Astrocyte (in vitro differentiated cells and primary cell): ENCODE measurements at regions not wholly inside any gene's neighbourhood (a gene's known extent, or its start where the extent isn't known, plus 50 kb on each side); places are given as distances from the start of the nearest gene placed in this dataset.

ENCODE experiments used
- DNase-seq: peaks from one replicate; pipeline ENCODE4 v3.0.0-alpha.2; 2010; ENCODE audit warnings: low read depth
- FAIRE-seq: peaks from 2 replicates; lab custom pipeline; 2011; peaks lifted over from hg19 to GRCh38; lab: Jason Lieb, UNC
- H2AFZ ChIP-seq: 2 replicates; pipeline ENCODE4 v1.6.0; 2012; ENCODE audit warnings: low read depth, low read length, inconsistent platforms
- H3K27ac ChIP-seq: 2 replicates; pipeline ENCODE4 v1.5.1; 2011; ENCODE audit warnings: low read depth, low read length, inconsistent platforms
- H3K27me3 ChIP-seq: 2 replicates; pipeline ENCODE4 v1.6.0; 2011; ENCODE audit warnings: low read length, inconsistent platforms; ENCODE audit not compliant: insufficient read depth
- H3K36me3 ChIP-seq: 2 replicates; pipeline ENCODE4 v1.5.1; 2011; ENCODE audit warnings: low read length, inconsistent platforms; ENCODE audit not compliant: insufficient read depth
- H3K4me1 ChIP-seq: 2 replicates; pipeline ENCODE4 v1.5.1; 2011; ENCODE audit warnings: low read length, inconsistent platforms; ENCODE audit not compliant: insufficient read depth
- H3K4me2 ChIP-seq: 2 replicates; pipeline ENCODE4 v1.6.0; 2012; ENCODE audit warnings: low read length, inconsistent platforms
- H3K4me3 ChIP-seq: 2 replicates; pipeline ENCODE4 v1.5.1; 2011; ENCODE audit warnings: low read depth, mild to moderate bottlenecking, low read length, inconsistent platforms; ENCODE audit not compliant: insufficient read depth
- H3K79me2 ChIP-seq: 2 replicates; pipeline ENCODE4 v1.6.0; 2012; ENCODE audit warnings: mild to moderate bottlenecking, low read length, inconsistent platforms; ENCODE audit not compliant: insufficient read depth
- H3K9ac ChIP-seq: 2 replicates; pipeline ENCODE4 v1.6.0; 2012; ENCODE audit warnings: mild to moderate bottlenecking, low read length, inconsistent platforms
- H3K9me3 ChIP-seq: 2 replicates; pipeline ENCODE4 v1.5.1; 2012; ENCODE audit warnings: low read depth, mild to moderate bottlenecking, low read length, inconsistent platforms; ENCODE audit not compliant: insufficient read depth
- H4K20me1 ChIP-seq: 2 replicates; pipeline ENCODE4 v1.6.0; 2012; ENCODE audit warnings: low read length, inconsistent platforms; ENCODE audit not compliant: insufficient read depth
- H3K27ac Mint-ChIP-seq: one replicate; pipeline ENCODE4 v1.8.0; 2021; ENCODE audit warnings: mild to moderate bottlenecking, mixed read lengths; ENCODE audit not compliant: unreplicated experiment
- H3K27me3 Mint-ChIP-seq: one replicate; pipeline ENCODE4 v1.8.0; 2021; ENCODE audit warnings: low read depth, mixed read lengths; ENCODE audit not compliant: unreplicated experiment
- H3K36me3 Mint-ChIP-seq: one replicate; pipeline ENCODE4 v1.8.0; 2021; ENCODE audit warnings: low read depth, mixed read lengths; ENCODE audit not compliant: unreplicated experiment
- H3K4me1 Mint-ChIP-seq: one replicate; pipeline ENCODE4 v1.8.0; 2021; ENCODE audit warnings: low read depth, mixed read lengths; ENCODE audit not compliant: unreplicated experiment
- H3K4me3 Mint-ChIP-seq: one replicate; pipeline ENCODE4 v1.8.0; 2021; ENCODE audit warnings: mild to moderate bottlenecking, moderate library complexity, mixed read lengths; ENCODE audit not compliant: unreplicated experiment
- H3K9me3 Mint-ChIP-seq: one replicate; pipeline ENCODE4 v1.8.0; 2021; ENCODE audit warnings: mild to moderate bottlenecking, mixed read lengths; ENCODE audit not compliant: unreplicated experiment
- EZH2 ChIP-seq: IDR thresholded peaks from 2 replicates; pipeline ENCODE4 v1.6.1; 2012; ENCODE audit warnings: mild to moderate bottlenecking, low read length, inconsistent platforms; ENCODE audit not compliant: insufficient read depth
- TF ChIP-seq, protein P1 (sequence below): IDR thresholded peaks from 2 replicates; pipeline ENCODE4 v1.5.1; 2011; ENCODE audit warnings: low read depth, mild to moderate bottlenecking, inconsistent platforms, low read length, moderate library complexity; ENCODE audit not compliant: insufficient read depth

DNA sequence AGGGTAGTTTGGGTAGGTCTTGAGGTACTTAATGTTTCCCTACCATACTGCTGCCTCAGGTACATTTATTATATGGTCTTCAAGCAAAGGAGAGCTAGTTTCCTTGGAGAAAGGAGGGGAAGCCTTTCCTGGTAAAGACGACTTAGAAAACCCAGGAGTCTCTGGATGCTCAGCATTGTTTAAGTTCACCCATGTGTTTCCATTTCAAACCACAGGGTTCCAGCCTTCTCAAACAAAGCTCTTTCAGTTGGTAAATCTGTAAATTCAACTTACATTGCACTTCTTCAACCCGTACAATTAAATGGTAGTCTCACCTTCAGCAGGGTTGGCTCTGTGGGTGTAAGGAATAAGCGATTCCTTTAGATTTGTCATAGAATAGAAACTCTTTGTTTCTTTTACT, 111.9 kb upstream of the UNC5C start:
- Histone ChIP-seq H3K4me2 (no peak overlapping the region), H2AFZ (no peak overlapping the region), H3K9me3 (no peaks in the 10 kb centered on the region), H3K27me3 (no peaks in the 10 kb centered on the region), H3K4me3 (no peak overlapping the region), H4K20me1 (no peaks in the 10 kb centered on the region), H3K27ac (no peak overlapping the region), H3K79me2 (no peaks in the 10 kb centered on the region), H3K4me1 (no peaks in the 10 kb centered on the region), H3K9ac (no peak overlapping the region), H3K36me3 (no peaks in the 10 kb centered on the region)
- no peak overlapping the region for H3K4me3 Mint-ChIP-seq
- no peak for TF ChIP-seq EZH2
- TF ChIP-seq, protein P1, sequence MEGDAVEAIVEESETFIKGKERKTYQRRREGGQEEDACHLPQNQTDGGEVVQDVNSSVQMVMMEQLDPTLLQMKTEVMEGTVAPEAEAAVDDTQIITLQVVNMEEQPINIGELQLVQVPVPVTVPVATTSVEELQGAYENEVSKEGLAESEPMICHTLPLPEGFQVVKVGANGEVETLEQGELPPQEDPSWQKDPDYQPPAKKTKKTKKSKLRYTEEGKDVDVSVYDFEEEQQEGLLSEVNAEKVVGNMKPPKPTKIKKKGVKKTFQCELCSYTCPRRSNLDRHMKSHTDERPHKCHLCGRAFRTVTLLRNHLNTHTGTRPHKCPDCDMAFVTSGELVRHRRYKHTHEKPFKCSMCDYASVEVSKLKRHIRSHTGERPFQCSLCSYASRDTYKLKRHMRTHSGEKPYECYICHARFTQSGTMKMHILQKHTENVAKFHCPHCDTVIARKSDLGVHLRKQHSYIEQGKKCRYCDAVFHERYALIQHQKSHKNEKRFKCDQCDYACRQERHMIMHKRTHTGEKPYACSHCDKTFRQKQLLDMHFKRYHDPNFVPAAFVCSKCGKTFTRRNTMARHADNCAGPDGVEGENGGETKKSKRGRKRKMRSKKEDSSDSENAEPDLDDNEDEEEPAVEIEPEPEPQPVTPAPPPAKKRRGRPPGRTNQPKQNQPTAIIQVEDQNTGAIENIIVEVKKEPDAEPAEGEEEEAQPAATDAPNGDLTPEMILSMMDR = no peak
- DNase-seq = no peak
- peaks cover 8% of the 10 kb centered on the region for H3K9me3 Mint-ChIP-seq
- H3K27ac Mint-ChIP-seq = no peak overlapping the region
- no peaks in the 10 kb centered on the region for H3K36me3 Mint-ChIP-seq
- FAIRE-seq = no peak
- no peaks in the 10 kb centered on the region for H3K27me3 Mint-ChIP-seq
- H3K4me1 Mint-ChIP-seq = no peaks in the 10 kb centered on the region

- Mint-ChIP-seq H3K4me1 (no peaks in the 10 kb centered on the region), H3K27me3 (no peaks in the 10 kb centered on the region), H3K36me3 (no peaks in the 10 kb centered on the region), H3K4me3 (no peak overlapping the region), H3K9me3 (peaks cover 15% of the 10 kb centered on the region), H3K27ac (no peak overlapping the region)
- H3K27me3 ChIP-seq = no peaks in the 10 kb centered on the region
- H4K20me1 ChIP-seq = no peaks in the 10 kb centered on the region
- no peak overlapping the region for H2AFZ ChIP-seq
- H3K9me3 ChIP-seq = no peaks in the 10 kb centered on the region
- no peak overlapping the region for H3K27ac ChIP-seq
- H3K4me3 ChIP-seq = no peak overlapping the region
- no peak overlapping the region for H3K9ac ChIP-seq
- FAIRE-seq (no peak), DNase-seq (no peak)
- H3K79me2 ChIP-seq = no peaks in the 10 kb centered on the region
- H3K36me3 ChIP-seq = no peaks in the 10 kb centered on the region
- H3K4me1 ChIP-seq = no peaks in the 10 kb centered on the region
- H3K4me2 ChIP-seq = no peak overlapping the region
- TF ChIP-seq EZH2 = no peak
- TF ChIP-seq, protein P1 = no peak
Observed at GRCh38 chr4:95651891-95652290, 103.1 kb upstream of the UNC5C start.

DNA sequence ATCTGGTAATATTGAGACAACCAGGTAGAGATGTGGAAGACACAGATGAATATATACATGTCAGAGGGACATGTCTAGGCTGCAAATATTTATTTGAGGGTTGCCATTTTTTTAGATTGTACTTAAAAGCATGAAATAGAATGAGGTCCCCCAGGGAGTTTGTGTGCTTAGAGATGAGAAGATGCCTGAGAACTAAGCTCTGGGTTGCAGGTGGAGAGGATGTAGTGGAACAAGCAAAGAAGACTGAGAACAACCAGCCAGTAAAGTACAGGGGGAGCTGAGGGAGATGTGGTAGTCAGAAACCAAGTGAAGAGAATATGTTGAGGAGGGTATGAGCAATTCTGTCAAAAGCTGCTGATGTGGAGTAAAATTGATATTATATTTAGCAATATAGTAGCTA, 95.6 kb upstream of the UNC5C start:
- Histone ChIP-seq H3K27ac (no peak overlapping the region), H3K9me3 (no peaks in the 10 kb centered on the region), H3K27me3 (no peaks in the 10 kb centered on the region), H3K4me1 (no peaks in the 10 kb centered on the region), H2AFZ (no peak overlapping the region), H3K4me2 (no peak overlapping the region), H4K20me1 (no peaks in the 10 kb centered on the region), H3K36me3 (no peaks in the 10 kb centered on the region), H3K9ac (no peak overlapping the region), H3K79me2 (no peaks in the 10 kb centered on the region), H3K4me3 (no peak overlapping the region)
- Mint-ChIP-seq H3K27me3 (no peaks in the 10 kb centered on the region), H3K9me3 (no peaks in the 10 kb centered on the region), H3K27ac (no peak overlapping the region), H3K4me3 (no peak overlapping the region), H3K4me1 (no peaks in the 10 kb centered on the region), H3K36me3 (no peaks in the 10 kb centered on the region)
- FAIRE-seq (no peak), DNase-seq (no peak)
- no peak for TF ChIP-seq EZH2
- TF ChIP-seq, protein P1 = no peak
